ENCODE measurements at regions not wholly inside any gene's neighbourhood (a gene's known extent, or its start where the extent isn't known, plus 50 kb on each side); places are given as distances from the start of the nearest gene placed in this dataset.

DNA sequence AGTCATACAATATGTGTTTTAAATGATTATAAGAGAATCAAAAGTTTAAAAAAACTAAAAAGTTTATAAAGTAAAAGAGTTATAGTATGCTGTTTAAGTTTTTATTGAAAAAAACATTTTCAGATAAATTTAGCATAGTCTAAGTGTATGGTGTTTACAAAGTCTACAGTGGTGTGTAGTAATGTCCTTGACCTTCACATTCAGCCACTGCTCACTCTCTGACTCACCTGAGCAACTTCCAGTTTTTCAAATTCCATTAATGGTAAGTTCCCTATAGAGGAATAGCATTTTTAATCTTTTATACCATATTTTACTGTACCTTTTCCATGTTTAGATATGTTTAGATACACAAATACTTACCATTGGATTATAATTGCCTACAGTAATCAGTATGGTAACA is 842.4 kb upstream of the KLHL1 start (continued):
- TF ChIP-seq, protein P1, sequence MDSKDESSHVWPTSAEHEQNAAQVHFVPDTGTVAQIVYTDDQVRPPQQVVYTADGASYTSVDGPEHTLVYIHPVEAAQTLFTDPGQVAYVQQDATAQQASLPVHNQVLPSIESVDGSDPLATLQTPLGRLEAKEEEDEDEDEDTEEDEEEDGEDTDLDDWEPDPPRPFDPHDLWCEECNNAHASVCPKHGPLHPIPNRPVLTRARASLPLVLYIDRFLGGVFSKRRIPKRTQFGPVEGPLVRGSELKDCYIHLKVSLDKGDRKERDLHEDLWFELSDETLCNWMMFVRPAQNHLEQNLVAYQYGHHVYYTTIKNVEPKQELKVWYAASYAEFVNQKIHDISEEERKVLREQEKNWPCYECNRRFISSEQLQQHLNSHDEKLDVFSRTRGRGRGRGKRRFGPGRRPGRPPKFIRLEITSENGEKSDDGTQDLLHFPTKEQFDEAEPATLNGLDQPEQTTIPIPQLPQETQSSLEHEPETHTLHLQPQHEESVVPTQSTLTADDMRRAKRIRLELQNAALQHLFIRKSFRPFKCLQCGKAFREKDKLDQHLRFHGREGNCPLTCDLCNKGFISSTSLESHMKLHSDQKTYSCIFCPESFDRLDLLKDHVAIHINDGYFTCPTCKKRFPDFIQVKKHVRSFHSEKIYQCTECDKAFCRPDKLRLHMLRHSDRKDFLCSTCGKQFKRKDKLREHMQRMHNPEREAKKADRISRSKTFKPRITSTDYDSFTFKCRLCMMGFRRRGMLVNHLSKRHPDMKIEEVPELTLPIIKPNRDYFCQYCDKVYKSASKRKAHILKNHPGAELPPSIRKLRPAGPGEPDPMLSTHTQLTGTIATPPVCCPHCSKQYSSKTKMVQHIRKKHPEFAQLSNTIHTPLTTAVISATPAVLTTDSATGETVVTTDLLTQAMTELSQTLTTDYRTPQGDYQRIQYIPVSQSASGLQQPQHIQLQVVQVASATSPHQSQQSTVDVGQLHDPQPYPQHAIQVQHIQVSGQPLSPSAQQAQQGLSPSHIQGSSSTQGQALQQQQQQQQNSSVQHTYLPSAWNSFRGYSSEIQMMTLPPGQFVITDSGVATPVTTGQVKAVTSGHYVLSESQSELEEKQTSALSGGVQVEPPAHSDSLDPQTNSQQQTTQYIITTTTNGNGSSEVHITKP (tag by site-specific recombination; IDR thresholded peaks at IDR 0.05), result no peak

DNA sequence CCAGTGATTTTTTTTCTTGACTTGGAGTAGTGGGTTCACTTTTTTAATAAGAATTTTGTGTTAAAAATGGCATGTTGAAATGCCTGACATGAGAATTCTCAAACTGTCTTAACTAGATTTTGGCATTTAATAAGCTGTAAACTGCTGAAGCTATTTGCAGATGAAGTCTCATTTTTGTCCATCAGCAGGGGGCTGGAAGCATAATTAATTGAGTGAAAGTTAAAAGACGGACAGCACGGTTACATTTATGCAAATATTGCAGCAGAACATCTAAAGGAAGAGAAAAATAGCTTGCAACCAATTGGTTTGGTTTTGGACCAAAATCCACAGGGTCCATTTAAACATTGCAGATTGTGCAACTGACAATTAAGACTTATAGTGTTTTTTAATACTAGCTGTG is 837.3 kb upstream of the KLHL1 start:
- H3K27ac ChIP-seq (ENCODE audit: extremely low read depth, low read depth, low read length), result no peak overlapping the region
- H3K9me3 ChIP-seq (ENCODE audit: control insufficient read depth, insufficient read depth, low read depth, low read length), result no peaks in the 10 kb centered on the region
- POLR2A ChIA-PET, result no interaction called here
- H3K4me1 ChIP-seq (ENCODE audit: control insufficient read depth, insufficient read depth, low read length), result no peaks in the 10 kb centered on the region
- CTCF ChIA-PET, result interaction anchor here (0.5 to 0.7 kb wide), 3 partner anchors 19 to 332 kb away, joined by 3 to 4 read pairs (median 3); no protein-coding TSS in a partner anchor
- TF ChIP-seq ZNF274 (IDR thresholded peaks at IDR 0.05; ENCODE audit: low read length) (no peak), ZNF274 (tag by site-specific recombination; IDR thresholded peaks at IDR 0.05; ENCODE audit: borderline replicate concordance) (no peak), ZNF664 (tag by site-specific recombination; IDR thresholded peaks at IDR 0.05) (no peak), ZNF501 (tag by site-specific recombination; IDR thresholded peaks at IDR 0.05) (no peak), ZNF112 (tag by site-specific recombination; IDR thresholded peaks at IDR 0.05) (no peak), ZFHX2 (tag by site-specific recombination; conservative IDR thresholded peaks at IDR 0.05) (no peak), FEZF1 (tag by site-specific recombination; IDR thresholded peaks at IDR 0.05) (no peak), ZNF146 (tag by site-specific recombination; IDR thresholded peaks at IDR 0.05) (no peak), ZNF37A (tag by site-specific recombination; IDR thresholded peaks at IDR 0.05) (no peak), ZBTB21 (tag by site-specific recombination; IDR thresholded peaks at IDR 0.05) (no peak)
- TF ChIP-seq, protein P2, sequence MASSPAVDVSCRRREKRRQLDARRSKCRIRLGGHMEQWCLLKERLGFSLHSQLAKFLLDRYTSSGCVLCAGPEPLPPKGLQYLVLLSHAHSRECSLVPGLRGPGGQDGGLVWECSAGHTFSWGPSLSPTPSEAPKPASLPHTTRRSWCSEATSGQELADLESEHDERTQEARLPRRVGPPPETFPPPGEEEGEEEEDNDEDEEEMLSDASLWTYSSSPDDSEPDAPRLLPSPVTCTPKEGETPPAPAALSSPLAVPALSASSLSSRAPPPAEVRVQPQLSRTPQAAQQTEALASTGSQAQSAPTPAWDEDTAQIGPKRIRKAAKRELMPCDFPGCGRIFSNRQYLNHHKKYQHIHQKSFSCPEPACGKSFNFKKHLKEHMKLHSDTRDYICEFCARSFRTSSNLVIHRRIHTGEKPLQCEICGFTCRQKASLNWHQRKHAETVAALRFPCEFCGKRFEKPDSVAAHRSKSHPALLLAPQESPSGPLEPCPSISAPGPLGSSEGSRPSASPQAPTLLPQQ (tag by site-specific recombination; IDR thresholded peaks at IDR 0.05), result no peak
- TF ChIP-seq, protein P3, sequence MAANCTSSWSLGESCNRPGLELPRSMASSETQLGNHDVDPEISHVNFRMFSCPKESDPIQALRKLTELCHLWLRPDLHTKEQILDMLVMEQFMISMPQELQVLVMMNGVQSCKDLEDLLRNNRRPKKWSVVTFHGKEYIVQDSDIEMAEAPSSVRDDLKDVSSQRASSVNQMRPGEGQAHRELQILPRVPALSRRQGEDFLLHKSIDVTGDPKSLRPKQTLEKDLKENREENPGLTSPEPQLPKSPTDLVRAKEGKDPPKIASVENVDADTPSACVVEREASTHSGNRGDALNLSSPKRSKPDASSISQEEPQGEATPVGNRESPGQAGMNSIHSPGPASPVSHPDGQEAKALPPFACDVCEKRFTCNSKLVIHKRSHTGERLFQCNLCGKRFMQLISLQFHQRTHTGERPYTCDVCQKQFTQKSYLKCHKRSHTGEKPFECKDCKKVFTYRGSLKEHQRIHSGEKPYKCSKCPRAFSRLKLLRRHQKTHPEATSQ (tag by site-specific recombination; IDR thresholded peaks at IDR 0.05), result no peak
- H3K36me3 ChIP-seq (ENCODE audit: control insufficient read depth in 2 of 2, insufficient read depth in 1 of 2, low read length in 2 of 2), result no peaks in the 10 kb centered on the region
- no peak overlapping the region for H3K4me3 ChIP-seq (ENCODE audit: low read depth, low read length)

DNA sequence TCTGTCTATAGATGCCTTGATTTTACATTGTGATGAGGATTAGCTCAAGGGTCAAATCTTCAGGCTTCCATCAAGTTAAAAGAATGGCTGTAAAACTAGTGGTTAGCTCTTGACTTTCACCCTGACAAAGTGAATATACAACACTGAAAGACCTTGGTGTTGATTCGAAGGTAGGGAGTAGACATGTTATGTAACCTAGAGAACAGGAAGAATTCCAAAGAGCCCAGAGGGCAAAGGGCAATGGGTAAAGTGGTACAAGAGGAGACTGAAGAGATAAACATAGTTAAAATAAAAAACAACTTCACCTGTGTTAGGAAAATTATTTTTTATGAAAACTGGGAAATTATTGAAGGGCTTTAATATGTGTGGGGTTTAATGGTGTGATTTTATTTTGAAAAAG is 833.2 kb upstream of the KLHL1 start:
- CTCF ChIA-PET, result no interaction called here
- POLR2A ChIA-PET, result no interaction called here
- no peak overlapping the region for H3K4me3 ChIP-seq (ENCODE audit: low read depth, low read length)
- H3K36me3 ChIP-seq (ENCODE audit: control insufficient read depth in 2 of 2, insufficient read depth in 1 of 2, low read length in 2 of 2), result no peaks in the 10 kb centered on the region
- H3K4me1 ChIP-seq (ENCODE audit: control insufficient read depth, insufficient read depth, low read length), result no peaks in the 10 kb centered on the region
- H3K27ac ChIP-seq (ENCODE audit: extremely low read depth, low read depth, low read length), result no peak overlapping the region
- no peaks in the 10 kb centered on the region for H3K9me3 ChIP-seq (ENCODE audit: control insufficient read depth, insufficient read depth, low read depth, low read length)
- TF ChIP-seq, protein P4, sequence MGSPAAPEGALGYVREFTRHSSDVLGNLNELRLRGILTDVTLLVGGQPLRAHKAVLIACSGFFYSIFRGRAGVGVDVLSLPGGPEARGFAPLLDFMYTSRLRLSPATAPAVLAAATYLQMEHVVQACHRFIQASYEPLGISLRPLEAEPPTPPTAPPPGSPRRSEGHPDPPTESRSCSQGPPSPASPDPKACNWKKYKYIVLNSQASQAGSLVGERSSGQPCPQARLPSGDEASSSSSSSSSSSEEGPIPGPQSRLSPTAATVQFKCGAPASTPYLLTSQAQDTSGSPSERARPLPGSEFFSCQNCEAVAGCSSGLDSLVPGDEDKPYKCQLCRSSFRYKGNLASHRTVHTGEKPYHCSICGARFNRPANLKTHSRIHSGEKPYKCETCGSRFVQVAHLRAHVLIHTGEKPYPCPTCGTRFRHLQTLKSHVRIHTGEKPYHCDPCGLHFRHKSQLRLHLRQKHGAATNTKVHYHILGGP (tag by site-specific recombination; IDR thresholded peaks at IDR 0.05), result no peak
- TF ChIP-seq, protein P5, sequence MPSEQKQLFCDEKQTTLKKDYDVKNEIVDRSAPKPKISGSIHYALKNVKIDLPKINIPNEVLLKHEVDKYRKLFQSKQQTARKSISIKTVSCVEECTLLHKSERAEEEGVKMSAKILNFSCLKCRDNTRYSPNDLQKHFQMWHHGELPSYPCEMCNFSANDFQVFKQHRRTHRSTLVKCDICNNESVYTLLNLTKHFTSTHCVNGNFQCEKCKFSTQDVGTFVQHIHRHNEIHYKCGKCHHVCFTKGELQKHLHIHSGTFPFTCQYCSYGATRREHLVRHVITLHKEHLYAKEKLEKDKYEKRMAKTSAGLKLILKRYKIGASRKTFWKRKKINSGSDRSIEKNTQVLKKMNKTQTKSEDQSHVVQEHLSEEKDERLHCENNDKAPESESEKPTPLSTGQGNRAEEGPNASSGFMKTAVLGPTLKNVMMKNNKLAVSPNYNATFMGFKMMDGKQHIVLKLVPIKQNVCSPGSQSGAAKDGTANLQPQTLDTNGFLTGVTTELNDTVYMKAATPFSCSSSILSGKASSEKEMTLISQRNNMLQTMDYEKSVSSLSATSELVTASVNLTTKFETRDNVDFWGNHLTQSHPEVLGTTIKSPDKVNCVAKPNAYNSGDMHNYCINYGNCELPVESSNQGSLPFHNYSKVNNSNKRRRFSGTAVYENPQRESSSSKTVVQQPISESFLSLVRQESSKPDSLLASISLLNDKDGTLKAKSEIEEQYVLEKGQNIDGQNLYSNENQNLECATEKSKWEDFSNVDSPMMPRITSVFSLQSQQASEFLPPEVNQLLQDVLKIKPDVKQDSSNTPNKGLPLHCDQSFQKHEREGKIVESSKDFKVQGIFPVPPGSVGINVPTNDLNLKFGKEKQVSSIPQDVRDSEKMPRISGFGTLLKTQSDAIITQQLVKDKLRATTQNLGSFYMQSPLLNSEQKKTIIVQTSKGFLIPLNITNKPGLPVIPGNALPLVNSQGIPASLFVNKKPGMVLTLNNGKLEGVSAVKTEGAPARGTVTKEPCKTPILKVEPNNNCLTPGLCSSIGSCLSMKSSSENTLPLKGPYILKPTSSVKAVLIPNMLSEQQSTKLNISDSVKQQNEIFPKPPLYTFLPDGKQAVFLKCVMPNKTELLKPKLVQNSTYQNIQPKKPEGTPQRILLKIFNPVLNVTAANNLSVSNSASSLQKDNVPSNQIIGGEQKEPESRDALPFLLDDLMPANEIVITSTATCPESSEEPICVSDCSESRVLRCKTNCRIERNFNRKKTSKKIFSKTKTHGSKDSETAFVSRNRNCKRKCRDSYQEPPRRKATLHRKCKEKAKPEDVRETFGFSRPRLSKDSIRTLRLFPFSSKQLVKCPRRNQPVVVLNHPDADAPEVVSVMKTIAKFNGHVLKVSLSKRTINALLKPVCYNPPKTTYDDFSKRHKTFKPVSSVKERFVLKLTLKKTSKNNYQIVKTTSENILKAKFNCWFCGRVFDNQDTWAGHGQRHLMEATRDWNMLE (tag by site-specific recombination; conservative IDR thresholded peaks at IDR 0.05; ENCODE audit: low read depth), result no peak
- TF ChIP-seq KLF8 (tag by site-specific recombination; IDR thresholded peaks at IDR 0.05) (no peak), ZBTB21 (tag by site-specific recombination; IDR thresholded peaks at IDR 0.05) (no peak), ZNF561 (tag by site-specific recombination; IDR thresholded peaks at IDR 0.05; ENCODE audit: borderline replicate concordance) (no peak), GLIS1 (tag by site-specific recombination; IDR thresholded peaks at IDR 0.05) (no peak), HOXC10 (CRISPR knock-in tag; IDR thresholded peaks at IDR 0.05) (no peak)
- TF ChIP-seq, protein P6, sequence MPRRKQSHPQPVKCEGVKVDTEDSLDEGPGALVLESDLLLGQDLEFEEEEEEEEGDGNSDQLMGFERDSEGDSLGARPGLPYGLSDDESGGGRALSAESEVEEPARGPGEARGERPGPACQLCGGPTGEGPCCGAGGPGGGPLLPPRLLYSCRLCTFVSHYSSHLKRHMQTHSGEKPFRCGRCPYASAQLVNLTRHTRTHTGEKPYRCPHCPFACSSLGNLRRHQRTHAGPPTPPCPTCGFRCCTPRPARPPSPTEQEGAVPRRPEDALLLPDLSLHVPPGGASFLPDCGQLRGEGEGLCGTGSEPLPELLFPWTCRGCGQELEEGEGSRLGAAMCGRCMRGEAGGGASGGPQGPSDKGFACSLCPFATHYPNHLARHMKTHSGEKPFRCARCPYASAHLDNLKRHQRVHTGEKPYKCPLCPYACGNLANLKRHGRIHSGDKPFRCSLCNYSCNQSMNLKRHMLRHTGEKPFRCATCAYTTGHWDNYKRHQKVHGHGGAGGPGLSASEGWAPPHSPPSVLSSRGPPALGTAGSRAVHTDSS (tag by site-specific recombination; IDR thresholded peaks at IDR 0.05), result no peak

All from HEK293 (cell line).